GM19438 (cell line): ENCODE measurements at regions not wholly inside any gene's neighbourhood (a gene's known extent, or its start where the extent isn't known, plus 50 kb on each side); places are given as distances from the start of the nearest gene placed in this dataset.

Experiments used
- ATAC-seq: cut with Tn5 transposase; IDR thresholded peaks from one replicate; pipeline ENCODE4 v1.9.1; 2021; ENCODE audit warnings: low read depth; ENCODE audit not compliant: unreplicated experiment

GRCh38 chr18:73274812-73275621, 407.2 kb upstream of the NETO1 start:
- ATAC-seq = no peak

GRCh38 chr18:73270920-73271634, 403.3 kb upstream of the NETO1 start:
- no peak for ATAC-seq

GRCh38 chr18:73264562-73264921, 396.8 kb upstream of the NETO1 start:
- ATAC-seq = no peak

- ATAC-seq = no peak
These were observed 394.1 kb upstream of the NETO1 start for GRCh38 chr18:73261923-73262322.

DNA sequence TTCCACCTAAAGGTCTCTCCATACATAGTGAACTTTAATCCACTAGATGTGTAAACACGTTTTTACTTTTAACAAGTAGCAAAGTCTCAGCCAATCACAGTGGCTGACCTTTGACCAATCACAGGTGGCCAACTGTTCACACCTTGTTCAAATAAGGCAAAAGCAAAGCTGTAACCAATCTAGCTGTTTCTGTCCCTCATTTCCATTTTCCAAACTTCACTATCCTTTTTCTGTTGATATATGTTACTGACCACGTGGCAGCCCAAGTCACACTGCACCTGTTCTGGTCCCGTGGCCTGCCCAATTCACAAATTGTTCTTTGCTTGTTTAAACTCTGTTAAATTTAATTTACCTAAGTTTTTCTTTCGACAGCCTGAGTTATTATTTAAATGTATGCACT, 393.5 kb upstream of the NETO1 start:
- no peak for ATAC-seq

GRCh38 chr18:73258375-73259087, 390.7 kb upstream of the NETO1 start:
- no peak for ATAC-seq

GRCh38 chr18:73254564-73254963, 386.8 kb upstream of the NETO1 start:
- ATAC-seq = no peak

DNA sequence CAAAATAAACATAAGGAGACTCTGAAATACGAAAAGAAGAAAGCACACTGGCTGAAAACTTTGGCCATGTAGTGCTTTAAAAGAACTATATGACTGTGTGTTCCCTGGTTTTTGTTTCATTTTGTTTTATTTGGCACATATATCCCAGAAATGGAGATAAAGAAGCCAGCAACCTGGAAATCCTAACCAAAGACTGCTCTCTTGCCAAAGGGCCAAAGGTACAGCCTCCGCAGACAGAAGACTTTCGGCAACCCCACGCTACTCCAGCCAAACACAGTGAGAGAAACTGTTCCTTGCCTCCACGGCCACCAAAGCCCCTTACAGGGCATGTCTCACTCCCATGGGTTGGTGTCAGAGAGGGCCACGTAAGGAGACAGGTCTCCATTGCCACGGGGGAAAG, 381.2 kb upstream of the NETO1 start:
- no peak for ATAC-seq

DNA sequence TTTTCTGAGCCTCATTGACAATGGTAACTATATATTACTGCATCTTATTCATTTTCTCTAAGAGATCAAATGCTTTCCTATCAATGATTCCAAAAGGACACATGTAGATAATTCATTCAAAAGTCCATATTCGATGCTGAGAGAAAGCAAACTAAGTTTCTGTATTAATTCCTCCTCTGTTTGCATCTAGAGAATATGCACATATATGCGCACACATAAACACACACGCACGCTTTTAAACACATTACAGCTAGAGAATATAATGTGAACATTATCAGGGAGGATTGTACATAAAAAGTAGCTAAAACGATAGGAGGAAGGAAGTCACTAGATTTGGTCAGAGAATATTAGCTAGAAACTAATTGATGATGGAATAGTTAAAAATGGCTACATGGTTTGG, 379.0 kb upstream of the NETO1 start:
- no peak for ATAC-seq

DNA sequence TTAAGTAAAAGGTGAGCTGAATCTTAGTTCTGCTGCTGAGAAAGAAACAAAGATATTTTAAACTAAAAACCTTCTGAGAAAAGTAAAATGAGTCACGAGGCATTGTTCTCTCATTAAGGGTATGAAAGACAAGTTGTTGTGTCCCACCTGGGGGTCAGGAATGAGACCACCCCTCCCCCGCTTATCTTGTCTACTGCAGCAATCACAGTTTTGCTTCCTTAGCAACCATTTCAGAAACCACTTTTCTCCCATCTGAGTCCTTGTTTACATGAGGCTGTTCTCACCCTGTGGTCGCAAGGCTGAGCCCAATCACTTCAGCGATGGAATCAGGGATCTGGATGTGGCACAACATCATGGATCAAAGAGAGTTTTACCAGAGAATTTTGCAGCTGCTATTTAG, 377.6 kb upstream of the NETO1 start:
- ATAC-seq = no peak

DNA sequence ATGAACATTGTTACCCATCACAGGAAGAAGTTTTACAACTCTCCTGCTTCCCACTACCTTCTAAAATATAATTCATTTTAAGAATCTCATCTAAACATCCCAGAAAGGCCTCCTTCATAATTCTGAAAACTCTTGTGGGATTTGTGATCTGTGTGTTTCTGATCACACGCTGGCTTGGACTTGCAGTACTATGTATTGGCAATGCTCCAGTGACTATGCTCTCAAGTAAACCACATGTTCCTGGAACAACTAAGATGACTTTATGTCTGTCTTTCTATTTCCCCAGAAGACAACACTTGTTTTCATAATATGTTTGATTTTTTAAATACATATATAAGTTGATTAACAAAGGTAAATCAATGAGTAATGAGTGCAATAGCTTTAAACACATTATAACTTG, 376.6 kb upstream of the NETO1 start:
- no peak for ATAC-seq

DNA sequence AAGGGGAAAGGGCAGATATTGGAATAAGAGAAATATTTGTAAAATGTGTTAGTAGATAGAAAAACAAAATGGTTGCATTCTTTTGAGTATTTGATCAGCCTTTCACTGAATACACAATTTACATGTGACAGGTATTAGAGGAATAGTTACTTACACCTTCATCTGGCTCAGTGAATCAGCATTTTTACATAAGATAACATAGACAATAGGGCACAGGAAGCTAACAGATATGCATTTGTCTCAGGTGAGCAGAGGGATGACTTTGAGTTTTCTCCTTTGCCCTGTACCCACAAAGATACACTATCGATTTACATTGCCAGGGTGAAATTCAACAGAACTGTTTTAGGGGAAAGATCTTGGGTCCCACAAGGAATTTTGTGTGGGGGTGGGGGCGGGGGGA, 373.1 kb upstream of the NETO1 start:
- ATAC-seq = no peak

GRCh38 chr18:73235921-73236320, 368.1 kb upstream of the NETO1 start:
- no peak for ATAC-seq

DNA sequence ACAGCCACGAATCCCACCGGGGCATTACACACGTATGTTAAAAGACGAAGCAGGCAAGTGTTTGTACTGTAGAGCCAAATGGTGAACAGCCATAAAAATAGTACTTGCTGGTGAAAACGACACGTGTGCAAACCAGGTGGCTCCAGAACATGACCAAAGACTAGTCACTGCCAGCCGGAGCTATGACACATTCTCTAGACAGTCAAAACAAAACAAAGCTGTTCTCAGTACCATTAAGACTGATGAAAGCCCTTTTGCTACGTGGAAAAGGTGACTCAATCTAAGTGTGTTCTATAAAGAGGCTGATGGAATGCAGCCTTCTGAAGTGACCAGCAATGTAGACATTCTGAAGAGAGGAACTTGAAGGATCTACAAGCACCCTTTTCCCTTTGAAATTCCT, 367.7 kb upstream of the NETO1 start:
- ATAC-seq = no peak

DNA sequence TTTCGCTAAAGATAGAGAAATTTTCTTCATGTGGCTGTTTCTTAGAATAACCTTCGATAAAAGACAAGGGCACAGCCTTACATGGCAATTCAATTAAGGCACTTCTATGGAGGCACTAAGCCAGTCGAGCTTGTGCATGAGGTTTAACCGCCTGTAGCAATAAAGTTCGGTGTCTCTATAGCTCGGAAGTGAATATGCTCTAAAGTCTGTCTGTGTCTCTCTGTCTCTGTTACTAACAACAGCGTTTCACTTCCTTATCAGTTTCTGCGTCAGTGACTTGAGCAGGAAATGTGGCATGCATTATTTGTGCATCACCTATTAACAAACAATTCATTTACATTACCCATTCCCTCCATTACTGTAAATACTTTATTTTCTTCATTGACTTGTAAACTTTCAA, 365.1 kb upstream of the NETO1 start:
- no peak for ATAC-seq

DNA sequence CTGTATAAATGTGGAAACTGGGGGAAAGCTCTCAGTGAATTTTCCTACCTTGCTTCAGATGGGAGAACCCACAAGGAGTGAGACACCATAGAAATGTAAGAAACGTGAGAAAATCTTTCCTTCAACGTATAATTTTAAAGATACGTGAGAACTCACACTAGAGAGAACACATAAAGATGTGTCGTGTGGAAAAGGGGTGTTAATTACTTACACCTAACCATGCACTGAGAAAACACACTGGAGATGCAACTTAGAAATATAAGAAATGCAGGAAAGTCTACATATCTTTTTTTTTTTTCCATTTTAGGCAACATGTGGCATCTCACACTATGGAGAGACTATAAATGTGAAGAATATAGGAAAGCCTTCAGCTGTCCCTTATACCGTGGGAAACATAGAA, 352.9 kb upstream of the NETO1 start:
- ATAC-seq = no peak

DNA sequence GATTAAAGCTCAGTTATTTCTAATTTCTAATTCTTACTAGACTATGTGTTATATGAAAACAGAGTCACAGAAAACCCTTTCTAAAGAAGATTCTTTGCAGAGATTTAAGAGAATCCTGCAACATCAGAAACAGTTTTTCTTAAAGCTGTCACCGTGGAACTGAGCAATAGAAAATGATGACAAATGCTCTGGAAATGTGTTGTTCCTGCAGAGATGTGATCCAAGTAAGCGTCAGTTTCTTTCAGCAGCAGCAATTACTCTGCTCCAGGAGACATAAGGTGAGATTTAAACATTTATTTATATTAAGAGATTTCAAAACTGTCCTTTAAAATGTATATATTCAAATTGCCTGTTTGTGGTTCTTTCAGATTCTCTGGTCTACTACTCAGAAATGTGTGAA, 350.5 kb upstream of the NETO1 start:
- ATAC-seq = no peak

GRCh38 chr18:73214970-73215369, 347.2 kb upstream of the NETO1 start:
- no peak for ATAC-seq

- ATAC-seq = no peak
These were observed 344.7 kb upstream of the NETO1 start for GRCh38 chr18:73212442-73212841.

GRCh38 chr18:73201940-73202339, 334.2 kb upstream of the NETO1 start:
- no peak for ATAC-seq

DNA sequence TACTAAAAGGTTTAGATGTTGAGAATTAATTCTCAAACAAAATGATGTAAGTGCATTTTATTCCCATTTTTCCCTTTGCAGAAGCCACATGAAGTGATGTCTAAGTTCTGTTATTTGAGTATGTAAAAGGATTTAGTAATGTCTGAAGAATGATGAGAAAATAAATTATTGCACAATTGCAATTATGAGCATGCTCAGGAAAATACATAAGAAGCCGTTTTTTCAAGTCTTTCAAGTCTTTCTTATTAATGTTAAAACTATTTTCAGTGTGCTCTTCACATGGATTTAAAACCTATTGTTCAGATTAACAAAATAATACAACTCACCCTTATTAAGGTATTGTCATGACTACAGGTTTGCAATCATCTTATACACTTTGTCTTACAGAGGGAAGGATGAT, 331.4 kb upstream of the NETO1 start:
- ATAC-seq = no peak

DNA sequence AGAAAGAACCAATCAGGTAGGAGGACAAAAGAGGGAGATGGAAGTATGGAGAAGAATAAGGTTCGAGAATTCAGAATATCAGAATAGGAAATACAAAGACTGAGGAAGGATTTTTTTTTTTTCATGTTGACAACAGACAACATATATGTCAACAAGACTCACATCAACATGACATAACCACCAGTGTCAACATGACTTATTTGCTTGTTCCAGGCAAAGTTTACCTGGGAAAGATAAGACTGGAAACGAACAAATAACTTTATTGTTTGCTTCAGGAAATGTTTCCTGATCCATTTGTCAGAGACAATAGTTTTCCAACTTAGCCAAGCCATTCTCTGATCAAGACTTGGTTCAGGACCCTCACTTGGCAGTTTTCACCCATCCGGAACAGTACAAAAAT, 321.9 kb upstream of the NETO1 start:
- no peak for ATAC-seq
